ENCODE measurements at regions not wholly inside any gene's neighbourhood (a gene's known extent, or its start where the extent isn't known, plus 50 kb on each side); places are given as distances from the start of the nearest gene placed in this dataset.

- intact Hi-C loops (cut with DNase I): no loop called here
These were observed 69.0 kb upstream of the FAM180A start for GRCh38 chr7:135817583-135817982.

DNA sequence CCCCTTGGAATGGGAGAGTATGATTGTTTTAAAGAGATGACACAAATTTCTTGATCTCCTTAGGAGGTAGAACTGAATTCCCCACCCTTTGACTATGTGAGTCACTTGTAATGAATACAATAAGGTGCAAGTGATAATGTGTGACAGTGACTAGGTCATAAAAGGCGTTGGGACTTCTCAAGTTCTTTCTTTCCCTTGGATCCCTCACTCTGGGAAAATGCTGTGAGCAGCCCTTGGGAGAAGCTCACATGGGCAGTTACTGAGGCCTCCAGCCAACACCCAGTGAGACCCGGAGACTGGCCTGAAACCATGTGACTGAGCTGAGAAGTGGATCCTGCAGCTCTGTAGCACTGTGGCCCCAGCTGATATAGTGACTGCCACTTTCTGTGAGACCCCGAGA lies 66.4 kb upstream of the FAM180A start:
- 63 to 75% methylated on average over 2 to 3 of the region's 3 CpGs for WGBS, 2 donors
- intact Hi-C loops (cut with DNase I): no loop called here
- H3K36me3 ChIP-seq: no peaks in the 10 kb centered on the region
- no peaks in the 10 kb centered on the region for H3K9me3 ChIP-seq
- no peak overlapping the region for H3K4me3 ChIP-seq
- H3K4me1 ChIP-seq: no peaks in the 10 kb centered on the region
- no peak overlapping the region for H3K27ac ChIP-seq
- TF ChIP-seq, protein P1, sequence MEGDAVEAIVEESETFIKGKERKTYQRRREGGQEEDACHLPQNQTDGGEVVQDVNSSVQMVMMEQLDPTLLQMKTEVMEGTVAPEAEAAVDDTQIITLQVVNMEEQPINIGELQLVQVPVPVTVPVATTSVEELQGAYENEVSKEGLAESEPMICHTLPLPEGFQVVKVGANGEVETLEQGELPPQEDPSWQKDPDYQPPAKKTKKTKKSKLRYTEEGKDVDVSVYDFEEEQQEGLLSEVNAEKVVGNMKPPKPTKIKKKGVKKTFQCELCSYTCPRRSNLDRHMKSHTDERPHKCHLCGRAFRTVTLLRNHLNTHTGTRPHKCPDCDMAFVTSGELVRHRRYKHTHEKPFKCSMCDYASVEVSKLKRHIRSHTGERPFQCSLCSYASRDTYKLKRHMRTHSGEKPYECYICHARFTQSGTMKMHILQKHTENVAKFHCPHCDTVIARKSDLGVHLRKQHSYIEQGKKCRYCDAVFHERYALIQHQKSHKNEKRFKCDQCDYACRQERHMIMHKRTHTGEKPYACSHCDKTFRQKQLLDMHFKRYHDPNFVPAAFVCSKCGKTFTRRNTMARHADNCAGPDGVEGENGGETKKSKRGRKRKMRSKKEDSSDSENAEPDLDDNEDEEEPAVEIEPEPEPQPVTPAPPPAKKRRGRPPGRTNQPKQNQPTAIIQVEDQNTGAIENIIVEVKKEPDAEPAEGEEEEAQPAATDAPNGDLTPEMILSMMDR (IDR thresholded peaks at IDR 0.05): no peak
- no peak for TF ChIP-seq POLR2A (IDR thresholded peaks at IDR 0.05)
- H3K27me3 ChIP-seq: peaks cover 0 to 7% (median 0%) of the 10 kb centered on the region in 4 donors
- DNase-seq: no peak

More at GRCh38 chr7:135817583-135817982, 69.0 kb upstream of the FAM180A start:
- H3K4me3 ChIP-seq: no peak overlapping the region
- H3K27me3 ChIP-seq: peaks cover 0 to 7% (median 0%) of the 10 kb centered on the region in 4 donors
- no peak for DNase-seq
- H3K4me1 ChIP-seq: no peaks in the 10 kb centered on the region
- H3K9me3 ChIP-seq: no peaks in the 10 kb centered on the region
- H3K27ac ChIP-seq: no peak overlapping the region
- TF ChIP-seq, protein P1 (IDR thresholded peaks at IDR 0.05): no peak
- no peak for TF ChIP-seq POLR2A (IDR thresholded peaks at IDR 0.05)
- WGBS, 2 donors: 77 to 78% methylated on average over 8 to 10 of the region's 11 CpGs
- no peaks in the 10 kb centered on the region for H3K36me3 ChIP-seq

DNA sequence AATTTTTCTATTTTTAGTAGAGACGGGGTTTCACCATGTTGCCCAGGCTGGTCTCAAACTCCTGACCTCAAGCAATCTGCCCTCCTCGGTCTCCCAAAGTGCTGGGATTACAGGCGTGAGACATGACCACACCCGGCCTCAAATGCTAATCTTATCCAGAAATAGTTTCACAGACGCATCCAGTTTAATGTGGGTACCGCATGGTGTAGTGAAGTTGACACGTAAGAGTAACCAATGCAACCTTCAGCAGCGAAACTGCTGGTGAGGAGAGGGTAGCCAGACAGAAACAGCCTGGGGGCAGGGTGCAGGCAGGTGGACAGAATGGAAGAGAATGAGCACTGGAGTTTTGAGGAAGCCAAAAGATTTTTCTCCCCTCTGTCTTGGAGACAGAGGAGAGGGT lies 63.5 kb upstream of the FAM180A start:
- H3K4me1 ChIP-seq: peaks cover 0 to 11% (median 0%) of the 10 kb centered on the region in 3 donors
- H3K9me3 ChIP-seq: no peaks in the 10 kb centered on the region
- no peaks in the 10 kb centered on the region for H3K36me3 ChIP-seq
- no peaks in the 10 kb centered on the region for H3K27me3 ChIP-seq
- no peak for TF ChIP-seq POLR2A (IDR thresholded peaks at IDR 0.05)
- TF ChIP-seq, protein P1 (IDR thresholded peaks at IDR 0.05): no peak
- intact Hi-C loops (cut with DNase I): no loop called here
- no peak for DNase-seq
- H3K27ac ChIP-seq: no peak overlapping the region
- 63 to 66% methylated on average over 6 to 8 of the region's 8 CpGs for WGBS, 2 donors
- H3K4me3 ChIP-seq: no peak overlapping the region

DNA sequence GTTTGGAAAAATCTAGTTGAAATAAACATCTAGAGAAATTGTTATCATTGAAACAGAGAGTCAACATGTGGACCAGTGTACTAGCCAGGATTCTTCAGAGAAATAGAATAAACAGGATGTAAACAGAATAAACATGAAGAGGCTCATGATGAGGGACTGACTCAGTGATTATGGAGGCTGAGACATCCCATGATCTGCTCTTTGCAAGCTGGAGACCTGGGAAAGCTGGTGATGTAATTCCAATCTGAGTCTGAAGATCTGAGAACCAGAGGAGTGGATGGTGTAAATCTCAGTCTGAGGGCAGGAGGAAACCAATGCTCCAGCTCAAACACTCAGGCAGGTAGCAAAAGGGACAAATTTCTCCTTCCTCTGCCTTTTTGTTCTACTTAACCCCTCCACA lies 62.9 kb upstream of the FAM180A start:
- H3K36me3 ChIP-seq: no peaks in the 10 kb centered on the region
- no peak for DNase-seq
- peaks cover 0 to 11% (median 0%) of the 10 kb centered on the region in 3 donors for H3K4me1 ChIP-seq
- TF ChIP-seq, protein P1 (IDR thresholded peaks at IDR 0.05): no peak
- no peak for TF ChIP-seq POLR2A (IDR thresholded peaks at IDR 0.05)
- H3K9me3 ChIP-seq: no peaks in the 10 kb centered on the region
- H3K4me3 ChIP-seq: no peak overlapping the region
- no peak overlapping the region for H3K27ac ChIP-seq
- H3K27me3 ChIP-seq: no peaks in the 10 kb centered on the region
- intact Hi-C loops (cut with DNase I): no loop called here

GRCh38 chr7:135808206-135808605 lies 59.6 kb upstream of the FAM180A start:
- H3K4me3 ChIP-seq: no peak overlapping the region
- WGBS, 2 donors: 71 to 84% methylated on average over 3 to 4 of the region's 4 CpGs
- peak overlapping the region in 1 of 4 donors; percentile 29 for H3K27ac ChIP-seq
- no peak for DNase-seq
- no peaks in the 10 kb centered on the region for H3K9me3 ChIP-seq
- TF ChIP-seq POLR2A (IDR thresholded peaks at IDR 0.05): no peak
- TF ChIP-seq, protein P1 (IDR thresholded peaks at IDR 0.05): no peak
- peaks cover 0 to 11% (median 0%) of the 10 kb centered on the region in 3 donors for H3K4me1 ChIP-seq
- H3K27me3 ChIP-seq: no peaks in the 10 kb centered on the region
- intact Hi-C loops (cut with DNase I): no loop called here
- H3K36me3 ChIP-seq: no peaks in the 10 kb centered on the region

Data from esophagus squamous epithelium (tissue), 5 donors.